BJ (cell line): ENCODE measurements at regions not wholly inside any gene's neighbourhood (a gene's known extent, or its start where the extent isn't known, plus 50 kb on each side); places are given as distances from the start of the nearest gene placed in this dataset.

Experiments used
- CTCF ChIA-PET: fragments of 350-600 bp; formaldehyde crosslinking; extraction: SDS; loops from one replicate; lab custom pipeline; 2021; ENCODE audit warnings: antibody characterized with exemption, inconsistent platforms; lab: Yijun Ruan, JAX
- POLR2A ChIA-PET: fragments of 300-600 bp; sonication (Branson Sonifier 250); formaldehyde crosslinking; extraction: SDS; loops from one replicate; lab custom pipeline; 2021; ENCODE audit warnings: antibody characterized with exemption; lab: Charles Lee
- DNase-seq: peaks from one replicate; pipeline ENCODE4 v3.0.0-alpha.2; 2011; ENCODE audit warnings: low read depth
- H3K27me3 ChIP-seq: 2 replicates; pipeline ENCODE4 v1.6.0; 2011; ENCODE audit warnings: low read length; ENCODE audit not compliant: control insufficient read depth, insufficient read depth
- H3K36me3 ChIP-seq: 2 replicates; pipeline ENCODE4 v1.5.1; 2011; ENCODE audit warnings: low read length; ENCODE audit not compliant: control insufficient read depth, insufficient read depth
- H3K4me3 ChIP-seq: 2 replicates; pipeline ENCODE4 v1.5.1; 2011; ENCODE audit warnings: low read depth, mild to moderate bottlenecking, control low read depth, low read length
- TF ChIP-seq, protein P1 (sequence below): IDR thresholded peaks from 2 replicates; pipeline ENCODE4 v1.5.1; 2011; ENCODE audit warnings: low read depth, mild to moderate bottlenecking, control low read depth, inconsistent platforms, low read length, moderate library complexity; ENCODE audit not compliant: insufficient read depth

DNA sequence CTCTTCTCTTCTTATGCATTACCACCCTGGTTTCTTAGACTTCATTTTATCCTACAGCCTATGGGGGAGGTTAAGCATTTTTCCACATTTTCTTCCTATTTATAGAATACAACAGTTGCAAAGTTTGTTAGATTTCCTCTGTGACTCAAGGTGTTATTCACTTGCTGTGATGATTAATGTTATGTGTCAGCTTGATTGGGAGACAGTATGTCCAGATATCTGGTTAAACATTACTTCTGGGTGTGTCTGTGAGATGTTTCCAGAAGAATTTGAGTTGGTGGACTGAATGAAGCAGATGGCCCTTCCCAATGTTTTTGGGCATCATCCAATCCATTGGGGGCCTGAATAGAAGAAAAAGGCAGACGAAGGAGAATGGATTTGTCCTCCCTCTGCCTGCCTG, 131.3 kb downstream of the C6orf118 start:
- POLR2A ChIA-PET, result no interaction called here
- no peak overlapping the region for H3K4me3 ChIP-seq
- no peaks in the 10 kb centered on the region for H3K36me3 ChIP-seq
- DNase-seq, result no peak
- no peaks in the 10 kb centered on the region for H3K27me3 ChIP-seq
- CTCF ChIA-PET, result no interaction called here
- TF ChIP-seq, protein P1, sequence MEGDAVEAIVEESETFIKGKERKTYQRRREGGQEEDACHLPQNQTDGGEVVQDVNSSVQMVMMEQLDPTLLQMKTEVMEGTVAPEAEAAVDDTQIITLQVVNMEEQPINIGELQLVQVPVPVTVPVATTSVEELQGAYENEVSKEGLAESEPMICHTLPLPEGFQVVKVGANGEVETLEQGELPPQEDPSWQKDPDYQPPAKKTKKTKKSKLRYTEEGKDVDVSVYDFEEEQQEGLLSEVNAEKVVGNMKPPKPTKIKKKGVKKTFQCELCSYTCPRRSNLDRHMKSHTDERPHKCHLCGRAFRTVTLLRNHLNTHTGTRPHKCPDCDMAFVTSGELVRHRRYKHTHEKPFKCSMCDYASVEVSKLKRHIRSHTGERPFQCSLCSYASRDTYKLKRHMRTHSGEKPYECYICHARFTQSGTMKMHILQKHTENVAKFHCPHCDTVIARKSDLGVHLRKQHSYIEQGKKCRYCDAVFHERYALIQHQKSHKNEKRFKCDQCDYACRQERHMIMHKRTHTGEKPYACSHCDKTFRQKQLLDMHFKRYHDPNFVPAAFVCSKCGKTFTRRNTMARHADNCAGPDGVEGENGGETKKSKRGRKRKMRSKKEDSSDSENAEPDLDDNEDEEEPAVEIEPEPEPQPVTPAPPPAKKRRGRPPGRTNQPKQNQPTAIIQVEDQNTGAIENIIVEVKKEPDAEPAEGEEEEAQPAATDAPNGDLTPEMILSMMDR, result no peak

DNA sequence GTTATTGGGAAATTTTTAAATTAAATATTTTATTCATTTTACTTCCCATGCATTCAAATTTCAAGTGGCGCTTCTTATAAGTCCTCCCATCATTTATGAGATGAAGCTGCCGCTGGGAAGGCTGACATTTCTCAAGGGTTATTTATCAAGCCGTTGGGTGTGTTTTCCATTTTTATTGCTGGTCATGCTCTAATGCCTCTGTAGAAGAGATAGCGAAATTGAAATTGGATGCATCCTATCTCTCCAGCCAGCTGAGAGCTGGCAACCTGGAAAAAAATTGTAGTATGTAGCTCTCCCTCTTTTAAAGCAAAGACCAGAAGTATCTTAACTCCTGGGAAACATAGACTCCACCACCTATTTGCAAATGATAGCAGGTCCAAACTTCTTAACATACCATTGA, 135.9 kb downstream of the C6orf118 start:
- ChIA-PET POLR2A (no interaction called here), CTCF (no interaction called here)

DNA sequence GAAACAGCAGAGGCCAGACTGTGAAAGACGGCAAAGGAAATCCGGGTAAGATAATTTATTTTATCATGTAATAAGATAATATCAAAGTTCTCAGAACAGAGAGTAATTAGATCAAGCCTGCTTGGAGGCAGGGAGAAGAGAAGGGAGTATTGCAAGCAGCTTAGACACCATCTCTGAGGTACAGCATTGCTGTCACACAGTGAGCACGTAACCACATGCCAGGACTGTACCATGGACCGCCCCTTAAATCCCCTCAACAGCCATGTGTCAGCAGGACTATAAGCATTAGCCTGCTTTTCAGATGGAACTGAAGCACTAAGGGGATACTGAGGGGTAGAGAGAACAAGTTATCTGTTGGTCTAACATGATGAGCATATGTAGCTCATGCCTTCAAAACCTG, 141.5 kb downstream of the C6orf118 start:
- Histone ChIP-seq H3K4me3 (no peak overlapping the region), H3K27me3 (no peaks in the 10 kb centered on the region), H3K36me3 (no peaks in the 10 kb centered on the region)
- CTCF ChIA-PET, result no interaction called here
- TF ChIP-seq, protein P1, result no peak
- DNase-seq, result no peak
- POLR2A ChIA-PET, result no interaction called here

More for the DNA sequence above, 135.9 kb downstream of the C6orf118 start:
- no peaks in the 10 kb centered on the region for H3K27me3 ChIP-seq
- H3K36me3 ChIP-seq, result no peaks in the 10 kb centered on the region
- TF ChIP-seq, protein P1, result no peak
- DNase-seq, result no peak
- no peak overlapping the region for H3K4me3 ChIP-seq

DNA sequence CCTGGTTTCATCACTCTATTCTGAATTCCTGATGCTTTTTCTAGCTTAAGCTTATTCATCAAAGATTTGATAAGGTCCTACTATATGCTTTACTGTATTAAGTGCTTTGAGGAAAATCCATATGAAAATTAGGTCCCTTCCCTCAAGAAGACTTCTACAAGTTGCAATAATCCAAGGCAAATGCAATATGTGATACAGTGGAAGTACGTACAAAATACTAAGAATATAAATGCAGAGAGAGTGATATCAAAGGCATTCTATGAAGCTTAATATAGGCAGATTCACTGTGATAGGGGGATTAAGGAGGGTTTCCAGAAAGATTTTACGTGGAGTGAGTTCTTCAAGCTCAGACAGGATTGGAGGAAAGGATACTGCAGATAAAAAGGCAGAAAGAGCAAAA, 142.1 kb downstream of the C6orf118 start:
- TF ChIP-seq, protein P1, result no peak
- DNase-seq, result no peak
- H3K27me3 ChIP-seq, result no peaks in the 10 kb centered on the region
- CTCF ChIA-PET, result no interaction called here
- no peaks in the 10 kb centered on the region for H3K36me3 ChIP-seq
- POLR2A ChIA-PET, result no interaction called here
- H3K4me3 ChIP-seq, result no peak overlapping the region

DNA sequence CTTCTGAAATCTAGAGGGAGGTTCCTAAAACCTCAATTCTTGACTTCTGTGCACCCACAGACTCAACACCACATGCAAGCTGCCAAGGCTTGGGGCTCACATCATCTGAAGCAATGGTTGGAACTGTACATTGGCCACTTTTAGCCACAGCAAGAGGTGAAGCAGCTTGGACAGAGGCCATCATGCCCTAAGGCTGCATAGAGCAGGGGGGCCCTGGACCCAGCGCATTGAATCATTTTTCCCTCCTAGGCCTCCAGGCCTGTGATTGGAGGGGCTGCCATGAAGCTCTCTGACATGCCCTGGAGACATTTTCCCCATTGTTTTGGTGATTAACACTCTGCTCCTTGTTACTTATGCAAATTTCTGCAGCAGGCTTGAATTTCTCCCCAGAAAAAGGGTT, 145.9 kb downstream of the C6orf118 start:
- POLR2A ChIA-PET, result no interaction called here
- TF ChIP-seq, protein P1, result no peak
- Histone ChIP-seq H3K36me3 (no peaks in the 10 kb centered on the region), H3K4me3 (no peak overlapping the region), H3K27me3 (no peaks in the 10 kb centered on the region)
- no peak for DNase-seq
- CTCF ChIA-PET, result no interaction called here
